Activated T-helper 1 cell treated with anti-CD3 and anti-CD28 coated beads, Interleukin-12 subunit alpha, Interleukin-12 subunit beta, Interleukin-2, Interleukin-4 antibody, amounts not matched to agents 30 ng/mL and 10 ng/mL and 1 ng/mL, durations not matched to agents 14 hours and 24 hours and 36 hours (primary cell): ENCODE measurements at regions not wholly inside any gene's neighbourhood (a gene's known extent, or its start where the extent isn't known, plus 50 kb on each side); places are given as distances from the start of the nearest gene placed in this dataset.
"Not testable (repeated sequence)": the region's sequence is repeated elsewhere in the genome, so short reads cannot be mapped to it uniquely, and the experiment has no call there.

Source experiments
- DNase-seq: peaks from one replicate; pipeline ENCODE4 v3.0.0; 2021; ENCODE audit warnings: low spot score
- H3K27ac Mint-ChIP-seq: one replicate; pipeline ENCODE4 v1.8.0; 2021; ENCODE audit warnings: mild to moderate bottlenecking, mixed read lengths
- H3K27me3 Mint-ChIP-seq: one replicate; pipeline ENCODE4 v1.8.0; 2022; ENCODE audit warnings: mild to moderate bottlenecking, moderate library complexity, mixed read lengths; ENCODE audit not compliant: insufficient read depth
- H3K36me3 Mint-ChIP-seq: one replicate; pipeline ENCODE4 v1.8.0; 2021; ENCODE audit warnings: low read depth, mixed read lengths
- H3K4me1 Mint-ChIP-seq: one replicate; pipeline ENCODE4 v1.8.0; 2021; ENCODE audit warnings: low read depth, mixed read lengths
- H3K4me3 Mint-ChIP-seq: one replicate; pipeline ENCODE4 v1.8.0; 2021; ENCODE audit warnings: mild to moderate bottlenecking, moderate library complexity, mixed read lengths
- H3K9me3 Mint-ChIP-seq: one replicate; pipeline ENCODE4 v1.8.0; 2021; ENCODE audit warnings: mixed read lengths
- intact Hi-C: fragments of 100-400 bp; cut with micrococcal nuclease; formaldehyde crosslinking; loops from one replicate; pipeline ENCODE4 v1.15.1; 2024

- H3K4me3 Mint-ChIP-seq: no peak overlapping the region
- peaks cover 26% of the 10 kb centered on the region for H3K4me1 Mint-ChIP-seq
- no peak overlapping the region for H3K27ac Mint-ChIP-seq
- no peak for DNase-seq
- no peaks in the 10 kb centered on the region for H3K36me3 Mint-ChIP-seq
- H3K9me3 Mint-ChIP-seq: no peaks in the 10 kb centered on the region
- H3K27me3 Mint-ChIP-seq: peaks cover 1% of the 10 kb centered on the region
- intact Hi-C loops: loop anchor here (5.0 kb wide), 4 partner anchors 272 to 703 kb away; partner anchors contain the start of gene JARID2
Measured at GRCh38 chr6:14544666-14545065, 427.1 kb downstream of the CD83 start.

DNA sequence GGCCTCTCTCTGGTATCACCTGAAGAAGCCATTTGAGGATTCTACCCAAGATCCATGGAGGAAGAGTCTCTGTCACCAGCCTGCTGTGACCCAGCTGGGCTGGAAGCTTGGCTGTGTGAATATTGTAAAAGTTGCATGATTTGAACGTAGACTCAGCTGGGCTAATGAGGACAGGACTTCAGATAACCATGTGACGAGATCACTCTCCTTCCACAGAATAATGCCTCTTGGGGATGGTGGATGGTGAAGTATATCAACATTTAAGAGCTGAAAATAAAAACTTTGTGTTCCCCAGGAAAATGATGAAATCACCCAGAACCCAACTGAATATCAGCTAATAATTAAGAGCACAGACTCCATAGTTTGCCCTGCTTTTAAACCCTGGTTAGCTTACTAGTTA, 427.9 kb downstream of the CD83 start:
- Mint-ChIP-seq H3K4me3 (no peak overlapping the region), H3K36me3 (no peaks in the 10 kb centered on the region), H3K4me1 (peaks cover 26% of the 10 kb centered on the region), H3K27me3 (peaks cover 1% of the 10 kb centered on the region), H3K9me3 (no peaks in the 10 kb centered on the region), H3K27ac (no peak overlapping the region)
- no peak for DNase-seq
- intact Hi-C loops: no loop called here

DNA sequence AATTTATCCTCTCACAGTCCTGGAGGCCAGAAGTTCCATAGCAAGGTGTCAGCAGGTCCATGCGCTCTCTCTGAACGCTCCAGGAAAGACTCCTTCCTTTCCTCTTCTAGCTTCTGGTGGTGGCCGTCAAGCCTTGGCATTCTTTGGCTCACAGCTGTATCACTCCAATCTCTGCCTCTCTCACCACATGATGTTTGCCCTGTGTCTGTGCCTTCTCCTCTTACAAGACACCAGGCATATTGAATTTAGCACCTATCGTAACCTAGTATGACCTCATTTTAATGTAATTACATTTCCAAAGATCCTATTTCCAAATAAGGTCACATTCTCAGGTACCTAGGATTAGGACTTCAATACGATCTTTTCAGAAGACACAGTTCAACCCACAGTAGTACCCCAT, 428.5 kb downstream of the CD83 start:
- H3K27me3 Mint-ChIP-seq: peaks cover 1% of the 10 kb centered on the region
- H3K9me3 Mint-ChIP-seq: no peaks in the 10 kb centered on the region
- intact Hi-C loops: no loop called here
- no peak overlapping the region for H3K4me3 Mint-ChIP-seq
- H3K4me1 Mint-ChIP-seq: peaks cover 26% of the 10 kb centered on the region
- H3K36me3 Mint-ChIP-seq: no peaks in the 10 kb centered on the region
- no peak for DNase-seq
- H3K27ac Mint-ChIP-seq: no peak overlapping the region

- Mint-ChIP-seq H3K4me1 (peaks cover 12% of the 10 kb centered on the region), H3K9me3 (no peaks in the 10 kb centered on the region), H3K27ac (no peak overlapping the region), H3K4me3 (no peak overlapping the region), H3K36me3 (no peaks in the 10 kb centered on the region), H3K27me3 (peaks cover 5% of the 10 kb centered on the region)
- no peak for DNase-seq
- intact Hi-C loops: no loop called here
Measured at GRCh38 chr6:14547284-14547998, 429.9 kb downstream of the CD83 start.

DNA sequence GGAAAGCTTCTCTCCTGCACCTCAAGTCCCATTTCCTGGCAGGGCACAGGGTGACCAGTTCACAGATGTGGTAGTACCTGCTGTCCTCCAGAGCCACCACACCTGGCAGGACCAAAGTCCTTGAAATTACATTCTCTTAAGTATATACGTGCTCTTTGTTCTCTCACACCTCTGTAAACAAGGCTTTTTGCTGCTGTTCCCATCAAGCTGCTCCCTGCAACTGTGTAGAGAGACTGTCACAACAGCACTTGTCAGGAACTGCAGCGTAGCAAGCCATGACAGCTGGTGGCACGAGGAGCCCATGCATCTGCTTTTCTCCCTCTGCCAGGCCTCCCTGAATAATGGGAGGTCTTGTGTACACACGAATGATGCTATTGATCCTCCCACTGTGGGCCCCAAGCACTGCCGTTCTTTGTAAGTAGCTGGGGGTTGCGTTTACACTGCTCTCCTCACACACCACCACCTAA, 431.8 kb downstream of the CD83 start:
- no peaks in the 10 kb centered on the region for H3K9me3 Mint-ChIP-seq
- H3K27me3 Mint-ChIP-seq: peaks cover 5% of the 10 kb centered on the region
- no peak for DNase-seq
- no peak overlapping the region for H3K4me3 Mint-ChIP-seq
- H3K27ac Mint-ChIP-seq: no peak overlapping the region
- no peaks in the 10 kb centered on the region for H3K36me3 Mint-ChIP-seq
- intact Hi-C loops: no loop called here
- H3K4me1 Mint-ChIP-seq: no peaks in the 10 kb centered on the region

- DNase-seq: no peak
- intact Hi-C loops: no loop called here
- Mint-ChIP-seq H3K4me1 (no peaks in the 10 kb centered on the region), H3K4me3 (no peak overlapping the region), H3K27ac (no peak overlapping the region), H3K36me3 (no peaks in the 10 kb centered on the region), H3K9me3 (no peaks in the 10 kb centered on the region), H3K27me3 (peaks cover 5% of the 10 kb centered on the region)
Measured at GRCh38 chr6:14549871-14550270, 432.3 kb downstream of the CD83 start.

DNA sequence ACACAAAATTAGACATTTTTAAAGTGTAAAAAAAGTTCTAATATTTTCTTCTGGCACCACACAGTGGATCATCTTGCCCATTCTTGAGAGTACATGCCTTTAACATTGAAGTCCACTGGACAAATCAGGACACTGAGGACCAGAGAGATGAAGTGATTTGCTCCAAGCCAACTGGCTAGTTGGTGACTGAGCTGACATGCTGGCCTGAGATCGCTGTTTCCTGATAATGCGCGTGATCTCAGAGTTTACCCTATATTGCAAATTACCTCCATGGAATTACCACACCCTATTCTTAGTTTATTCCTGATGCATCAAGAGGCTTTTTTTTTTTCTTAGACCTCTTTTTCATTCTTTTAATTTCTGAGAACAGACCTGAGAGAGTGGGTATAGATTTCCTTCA, 432.8 kb downstream of the CD83 start:
- H3K9me3 Mint-ChIP-seq: no peaks in the 10 kb centered on the region
- H3K4me3 Mint-ChIP-seq: no peak overlapping the region
- no peaks in the 10 kb centered on the region for H3K4me1 Mint-ChIP-seq
- no peak overlapping the region for H3K27ac Mint-ChIP-seq
- DNase-seq: no peak
- H3K36me3 Mint-ChIP-seq: no peaks in the 10 kb centered on the region
- peaks cover 5% of the 10 kb centered on the region for H3K27me3 Mint-ChIP-seq
- intact Hi-C loops: no loop called here

DNA sequence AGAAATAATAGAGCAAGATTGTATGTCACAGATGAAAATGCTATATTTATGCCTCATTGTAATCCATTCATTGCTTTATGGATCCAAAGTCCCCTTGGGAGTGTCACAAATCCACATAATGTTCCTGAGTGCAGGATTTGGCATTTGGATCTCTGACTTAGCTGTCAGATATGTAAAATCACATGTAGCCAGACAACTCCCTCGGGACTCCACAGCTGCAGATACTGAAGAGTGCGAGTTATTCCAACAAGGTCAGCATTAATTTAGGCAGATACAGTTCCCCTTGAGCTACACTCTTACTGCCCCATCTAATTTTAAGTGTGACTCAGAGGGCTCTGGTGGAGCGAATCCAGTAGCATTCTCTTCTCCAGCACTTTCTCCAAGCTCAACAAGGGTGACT, 433.2 kb downstream of the CD83 start:
- H3K36me3 Mint-ChIP-seq: no peaks in the 10 kb centered on the region
- intact Hi-C loops: no loop called here
- DNase-seq: no peak
- H3K27me3 Mint-ChIP-seq: peaks cover 5% of the 10 kb centered on the region
- no peaks in the 10 kb centered on the region for H3K9me3 Mint-ChIP-seq
- H3K4me3 Mint-ChIP-seq: no peak overlapping the region
- no peaks in the 10 kb centered on the region for H3K4me1 Mint-ChIP-seq
- H3K27ac Mint-ChIP-seq: no peak overlapping the region

DNA sequence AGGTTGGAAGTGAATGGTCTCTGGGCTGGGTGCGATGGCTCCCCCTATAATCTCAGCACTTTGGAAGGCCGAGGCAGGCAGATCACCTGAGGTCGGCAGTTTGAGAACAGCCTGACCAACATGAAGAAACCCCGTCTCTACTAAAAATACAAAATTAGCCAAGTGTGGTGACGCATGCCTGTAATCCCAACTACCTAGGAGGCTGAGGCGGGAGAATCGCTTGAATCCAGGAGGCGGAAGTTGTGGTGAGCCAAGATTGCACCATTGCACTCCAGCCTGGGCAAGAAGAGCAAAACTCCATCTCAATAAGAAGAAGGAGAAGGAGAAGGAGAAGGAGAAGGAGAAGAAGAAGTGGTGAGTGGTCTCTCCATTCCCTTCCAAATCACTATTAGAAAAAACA, 434.0 kb downstream of the CD83 start:
- H3K4me3 Mint-ChIP-seq, H3K9me3 Mint-ChIP-seq, DNase-seq, intact Hi-C loops, H3K27me3 Mint-ChIP-seq, H3K27ac Mint-ChIP-seq, H3K36me3 Mint-ChIP-seq, H3K4me1 Mint-ChIP-seq: not testable (repeated sequence)

DNA sequence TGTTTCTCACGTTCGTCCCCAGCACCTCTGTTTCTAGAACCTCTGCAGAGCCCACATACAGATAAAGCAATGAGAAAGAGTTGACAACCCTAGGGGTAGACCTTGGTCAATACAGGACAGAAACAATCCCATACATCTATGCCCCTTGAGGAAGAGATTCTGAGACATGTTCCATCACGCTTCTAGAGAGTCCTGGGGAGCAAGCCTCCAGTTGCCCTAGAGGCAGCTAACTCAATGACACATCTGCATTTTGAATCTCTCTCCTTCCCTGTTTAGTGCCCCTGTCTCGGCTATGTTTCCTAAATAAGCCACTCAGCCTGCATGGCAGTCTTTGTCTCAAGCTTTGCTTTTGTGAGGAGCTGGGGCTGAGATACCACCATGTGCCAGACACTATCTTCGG, 435.3 kb downstream of the CD83 start:
- H3K4me1 Mint-ChIP-seq: no peaks in the 10 kb centered on the region
- no peak overlapping the region for H3K27ac Mint-ChIP-seq
- H3K4me3 Mint-ChIP-seq: no peak overlapping the region
- H3K36me3 Mint-ChIP-seq: no peaks in the 10 kb centered on the region
- H3K9me3 Mint-ChIP-seq: no peaks in the 10 kb centered on the region
- H3K27me3 Mint-ChIP-seq: peaks cover 3% of the 10 kb centered on the region
- DNase-seq: no peak
- intact Hi-C loops: no loop called here

- Mint-ChIP-seq H3K36me3 (no peaks in the 10 kb centered on the region), H3K27me3 (peaks cover 3% of the 10 kb centered on the region), H3K9me3 (no peaks in the 10 kb centered on the region), H3K4me3 (no peak overlapping the region), H3K4me1 (no peaks in the 10 kb centered on the region), H3K27ac (no peak overlapping the region)
- intact Hi-C loops: no loop called here
- no peak for DNase-seq
Measured at GRCh38 chr6:14553515-14553914, 435.9 kb downstream of the CD83 start.

- peaks cover 5% of the 10 kb centered on the region for H3K27me3 Mint-ChIP-seq
- H3K36me3 Mint-ChIP-seq: no peaks in the 10 kb centered on the region
- DNase-seq: no peak
- peaks cover 3% of the 10 kb centered on the region for H3K9me3 Mint-ChIP-seq
- H3K4me1 Mint-ChIP-seq: no peaks in the 10 kb centered on the region
- intact Hi-C loops: no loop called here
- H3K27ac Mint-ChIP-seq: no peak overlapping the region
- H3K4me3 Mint-ChIP-seq: no peak overlapping the region
Measured at GRCh38 chr6:14555804-14556203, 438.2 kb downstream of the CD83 start.

DNA sequence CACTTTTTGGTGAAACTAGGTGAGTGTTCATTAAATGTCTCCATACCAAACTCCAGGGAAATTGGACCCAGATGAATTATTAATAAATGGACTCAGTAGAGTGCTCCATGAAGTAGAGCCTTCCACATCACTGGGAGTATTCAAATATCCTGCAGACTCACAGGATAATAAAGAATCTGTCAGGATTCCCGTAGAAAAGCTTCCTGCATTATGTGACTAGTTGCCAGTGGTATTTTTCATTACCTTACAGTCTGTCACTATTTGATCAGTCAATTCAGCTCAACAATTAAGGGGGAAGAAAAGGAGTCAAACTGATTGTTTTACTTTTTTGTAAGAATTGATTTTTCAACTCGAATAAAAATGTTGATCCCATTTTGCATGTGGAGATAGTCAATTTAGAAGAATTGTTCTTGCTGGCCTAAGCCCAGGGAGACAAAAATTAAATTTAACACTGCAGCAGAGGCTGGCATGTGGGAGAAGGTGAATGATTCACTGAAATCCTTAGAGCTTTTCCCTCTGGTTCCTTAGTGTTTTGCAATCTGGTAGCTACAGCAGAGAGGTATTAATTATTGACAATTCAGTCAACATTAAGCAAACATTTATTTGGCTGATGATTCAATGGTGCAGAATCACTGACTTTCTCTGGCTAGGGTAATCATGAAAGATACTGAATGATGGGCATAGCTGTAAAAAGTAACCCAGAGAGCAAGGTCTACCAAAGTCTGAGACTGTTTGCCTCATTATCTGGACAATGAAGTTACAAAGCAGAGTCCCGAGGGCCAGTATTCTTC, 442.4 kb downstream of the CD83 start:
- Mint-ChIP-seq H3K36me3 (peaks cover 3% of the 10 kb centered on the region), H3K27ac (no peak overlapping the region), H3K4me3 (no peak overlapping the region), H3K27me3 (peaks cover 2% of the 10 kb centered on the region), H3K9me3 (peaks cover 18% of the 10 kb centered on the region), H3K4me1 (no peaks in the 10 kb centered on the region)
- no peak for DNase-seq
- intact Hi-C loops: no loop called here
